WI38 (cell line): ENCODE measurements at regions not wholly inside any gene's neighbourhood (a gene's known extent, or its start where the extent isn't known, plus 50 kb on each side); places are given as distances from the start of the nearest gene placed in this dataset.

Source experiments
- H3K4me3 ChIP-seq: 2 replicates; pipeline ENCODE4 v1.5.1; 2011; ENCODE audit warnings: low read depth, mild to moderate bottlenecking, control low read depth, low read length
- CTCF ChIP-seq: IDR thresholded peaks from 2 replicates; pipeline ENCODE4 v1.5.1; 2012; ENCODE audit warnings: low read depth, mild to moderate bottlenecking, control low read depth, low read length

DNA sequence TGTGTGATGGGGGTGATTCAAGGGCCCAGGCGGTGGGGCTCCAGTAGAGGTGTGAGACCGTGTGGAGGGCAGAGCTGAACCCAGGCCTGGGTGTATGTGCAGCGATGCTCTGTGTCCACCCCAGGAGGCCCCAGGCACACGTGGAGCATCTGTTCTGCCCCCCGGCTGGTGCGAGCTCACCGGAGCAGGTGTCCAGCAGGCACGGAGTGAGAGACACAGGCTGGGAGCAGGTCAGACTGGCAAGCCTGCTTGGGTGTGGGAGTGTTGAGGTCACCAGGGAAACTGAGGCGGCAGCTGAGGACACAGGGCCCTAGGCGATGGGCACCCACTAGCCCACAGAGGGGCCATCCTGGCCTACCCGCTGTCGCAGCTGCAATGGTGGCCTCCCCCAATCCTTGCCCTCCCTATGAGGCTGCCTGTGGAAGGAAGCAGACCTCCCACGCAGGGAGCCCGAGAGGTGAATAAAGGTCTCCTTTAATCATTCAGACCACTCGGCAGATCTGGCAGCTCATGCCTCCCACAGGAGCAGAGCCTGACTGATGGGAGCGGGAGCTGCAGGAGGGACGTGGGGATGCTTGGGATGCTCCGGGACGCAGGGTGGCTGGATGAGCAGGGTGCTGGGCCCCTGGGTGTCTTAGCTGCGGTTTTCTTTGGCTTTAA is 1165.1 kb downstream of the BRD1 start:
- TF ChIP-seq CTCF, result no peak
- no peak overlapping the region for H3K4me3 ChIP-seq

GRCh38 chr22:48661984-48662383 is 1165.7 kb downstream of the BRD1 start:
- no peak for TF ChIP-seq CTCF
- H3K4me3 ChIP-seq, result no peak overlapping the region

GRCh38 chr22:48660790-48661740 is 1166.6 kb downstream of the BRD1 start:
- TF ChIP-seq CTCF, result no peak
- H3K4me3 ChIP-seq, result no peak overlapping the region

DNA sequence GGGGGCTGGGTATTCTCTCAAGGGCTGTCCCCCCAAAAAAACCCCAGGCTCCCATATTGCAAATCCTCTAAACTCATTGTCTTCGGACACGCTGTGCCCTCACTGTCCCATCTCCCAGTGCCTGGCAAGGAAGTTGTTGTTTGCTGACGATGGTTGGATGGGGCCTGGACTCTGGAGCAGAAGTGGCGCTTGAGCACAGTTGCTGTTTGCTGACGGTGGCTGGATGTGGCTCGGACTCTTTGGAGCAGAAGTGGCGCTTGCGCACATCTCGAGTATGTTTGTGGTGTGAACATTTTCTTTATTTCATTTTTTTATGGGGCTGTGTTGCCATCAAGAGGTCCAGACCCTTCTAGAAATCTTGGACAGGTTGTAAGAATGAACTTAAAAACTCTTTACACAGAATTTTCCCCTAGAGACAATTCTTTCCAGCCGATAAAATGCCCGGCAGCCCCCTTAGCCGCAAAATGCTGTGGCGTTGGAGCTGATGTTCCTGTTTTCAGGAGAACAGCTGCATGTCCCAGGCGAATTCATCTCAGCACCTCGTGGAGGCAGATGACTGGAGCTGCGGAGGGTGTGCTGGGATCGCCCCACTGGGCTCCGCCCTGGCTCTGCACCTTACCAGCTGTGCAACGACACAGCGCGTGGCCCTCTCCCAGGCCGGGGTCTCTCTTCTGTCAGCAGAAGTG is 1167.4 kb downstream of the BRD1 start:
- no peak overlapping the region for H3K4me3 ChIP-seq
- TF ChIP-seq CTCF, result no peak

DNA sequence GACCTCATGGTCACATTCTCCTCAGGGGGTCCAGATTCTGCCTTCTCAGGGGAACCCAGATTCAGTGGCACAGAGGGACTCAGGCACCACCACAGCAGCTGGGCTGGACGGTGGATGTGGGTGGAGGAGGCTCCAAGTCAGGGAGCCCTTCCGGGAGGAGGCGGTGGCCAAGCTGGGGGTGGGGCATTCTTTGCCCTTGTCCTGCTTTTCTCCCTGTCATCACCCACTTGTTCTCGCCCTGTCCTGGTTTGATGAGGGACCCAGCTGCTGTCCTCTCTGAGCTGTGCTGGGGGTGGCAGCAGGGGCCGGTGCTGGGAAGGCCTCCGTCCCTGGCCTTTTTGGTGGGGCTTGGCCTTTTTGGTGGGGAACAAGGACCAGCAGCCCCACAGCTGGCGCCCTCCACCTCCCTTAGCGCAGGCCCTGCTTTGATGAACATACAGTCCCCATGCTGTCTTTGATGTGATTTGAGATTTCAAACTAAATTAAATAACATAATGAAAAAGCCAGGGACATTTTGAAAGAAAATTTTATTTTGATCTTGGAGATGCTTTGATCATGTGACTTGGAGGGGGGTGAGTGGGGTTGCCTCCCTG is 1168.2 kb downstream of the BRD1 start:
- no peak for TF ChIP-seq CTCF
- no peak overlapping the region for H3K4me3 ChIP-seq

DNA sequence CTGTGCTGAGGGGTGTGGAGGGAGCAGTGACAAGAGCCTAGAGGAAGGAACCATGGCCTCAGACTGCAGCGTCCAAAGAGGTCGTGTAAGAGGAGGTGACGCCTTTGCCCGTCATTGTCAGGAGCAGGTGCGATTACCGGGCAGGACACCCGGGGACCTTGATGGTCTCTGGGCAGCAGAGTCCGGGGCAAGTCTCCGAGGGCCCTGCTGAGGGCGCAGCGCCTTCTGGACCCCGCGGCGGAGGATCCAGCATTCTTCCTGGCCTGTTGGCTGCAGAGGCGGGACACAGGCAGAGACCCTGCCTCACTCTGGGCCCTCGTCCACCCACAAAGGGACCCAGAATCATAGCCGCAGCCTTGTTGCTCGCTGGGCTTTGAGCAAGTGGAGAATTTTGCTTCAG is 1168.8 kb downstream of the BRD1 start:
- no peak overlapping the region for H3K4me3 ChIP-seq
- TF ChIP-seq CTCF, result no peak
